Neural crest cell (in vitro differentiated cells): ENCODE measurements at regions not wholly inside any gene's neighbourhood (a gene's known extent, or its start where the extent isn't known, plus 50 kb on each side); places are given as distances from the start of the nearest gene placed in this dataset.

Experiments
- DNase-seq: peaks from one replicate; pipeline ENCODE4 v3.0.0; 2021; ENCODE audit warnings: low read depth, mixed read lengths, low spot score
- H3K27ac Mint-ChIP-seq: one replicate; pipeline ENCODE4 v1.8.0; 2021; ENCODE audit warnings: mild to moderate bottlenecking, mixed read lengths; ENCODE audit not compliant: unreplicated experiment
- H3K27me3 Mint-ChIP-seq: 2 replicates; pipeline ENCODE4 v1.8.0; 2021; ENCODE audit warnings: low read depth, mild to moderate bottlenecking, mixed read lengths
- H3K36me3 Mint-ChIP-seq: 2 replicates; pipeline ENCODE4 v1.8.0; 2021; ENCODE audit warnings: low read depth, mild to moderate bottlenecking, mixed read lengths
- H3K4me1 Mint-ChIP-seq: 2 replicates; pipeline ENCODE4 v1.8.0; 2021; ENCODE audit warnings: mixed read lengths
- H3K4me3 Mint-ChIP-seq: one replicate; pipeline ENCODE4 v1.8.0; 2021; ENCODE audit warnings: mild to moderate bottlenecking, mixed read lengths
- H3K9me3 Mint-ChIP-seq: 2 replicates; pipeline ENCODE4 v1.8.0; 2021; ENCODE audit warnings: mixed read lengths
- CTCF ChIP-seq: fragments of 200-600 bp; sonication (generic); conservative IDR thresholded peaks from 2 replicates; pipeline ENCODE4 v1.5.0; 2021; ENCODE audit warnings: antibody characterized with exemption, mild to moderate bottlenecking

- no peak overlapping the region for H3K27ac Mint-ChIP-seq
- no peak for DNase-seq
- TF ChIP-seq CTCF: no peak
- H3K4me1 Mint-ChIP-seq: peaks cover 26% of the 10 kb centered on the region
- H3K9me3 Mint-ChIP-seq: peaks cover 11% of the 10 kb centered on the region
- H3K4me3 Mint-ChIP-seq: no peak overlapping the region
- no peaks in the 10 kb centered on the region for H3K36me3 Mint-ChIP-seq
- no peaks in the 10 kb centered on the region for H3K27me3 Mint-ChIP-seq
Observed at GRCh38 chr12:98084391-98084790, 431.0 kb upstream of the TMPO start.

GRCh38 chr12:98085046-98085755 lies 430.2 kb upstream of the TMPO start:
- H3K4me3 Mint-ChIP-seq: no peak overlapping the region
- no peaks in the 10 kb centered on the region for H3K27me3 Mint-ChIP-seq
- no peak for DNase-seq
- H3K9me3 Mint-ChIP-seq: peaks cover 13% of the 10 kb centered on the region
- H3K27ac Mint-ChIP-seq: peak overlapping the region; percentile 38
- peaks cover 26% of the 10 kb centered on the region for H3K4me1 Mint-ChIP-seq
- no peaks in the 10 kb centered on the region for H3K36me3 Mint-ChIP-seq
- TF ChIP-seq CTCF: no peak

- H3K27ac Mint-ChIP-seq: no peak overlapping the region
- no peak for DNase-seq
- H3K4me3 Mint-ChIP-seq: no peak overlapping the region
- peaks cover 25% of the 10 kb centered on the region for H3K9me3 Mint-ChIP-seq
- peaks cover 3% of the 10 kb centered on the region for H3K36me3 Mint-ChIP-seq
- H3K27me3 Mint-ChIP-seq: no peaks in the 10 kb centered on the region
- TF ChIP-seq CTCF: no peak
- H3K4me1 Mint-ChIP-seq: peaks cover 8% of the 10 kb centered on the region
Observed at GRCh38 chr12:98090731-98091130, 424.7 kb upstream of the TMPO start.

DNA sequence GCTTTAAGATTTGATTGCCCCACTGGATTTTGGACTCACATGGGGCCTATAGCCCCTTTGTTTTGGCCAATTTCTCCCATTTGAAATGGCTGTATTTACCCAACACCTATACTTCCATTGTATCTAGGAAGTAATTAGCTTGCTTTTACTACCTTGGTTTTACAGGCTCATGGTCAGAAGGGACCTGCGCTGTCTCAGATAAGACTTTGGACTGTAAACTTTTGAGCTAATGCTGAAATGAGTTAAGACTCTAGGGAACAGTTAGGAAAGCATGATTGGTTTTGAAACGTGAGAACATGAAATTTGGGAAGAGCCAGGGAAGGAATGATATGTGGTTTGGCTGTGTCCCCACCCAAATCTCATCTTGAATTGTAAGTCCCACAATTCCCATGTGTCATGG lies 419.0 kb upstream of the TMPO start:
- no peak for DNase-seq
- Mint-ChIP-seq H3K4me3 (no peak overlapping the region), H3K4me1 (no peaks in the 10 kb centered on the region), H3K36me3 (peaks cover 3% of the 10 kb centered on the region), H3K9me3 (peaks cover 17% of the 10 kb centered on the region), H3K27ac (no peak overlapping the region), H3K27me3 (no peaks in the 10 kb centered on the region)
- no peak for TF ChIP-seq CTCF

GRCh38 chr12:98106031-98106683 lies 409.2 kb upstream of the TMPO start:
- Mint-ChIP-seq H3K27ac (no peak overlapping the region), H3K36me3 (no peaks in the 10 kb centered on the region)

More at GRCh38 chr12:98106031-98106683, 409.2 kb upstream of the TMPO start:
- H3K27me3 Mint-ChIP-seq: no peaks in the 10 kb centered on the region
- H3K4me1 Mint-ChIP-seq: peaks cover 32% of the 10 kb centered on the region
- no peaks in the 10 kb centered on the region for H3K9me3 Mint-ChIP-seq
- no peak for DNase-seq
- no peak for TF ChIP-seq CTCF
- no peak overlapping the region for H3K4me3 Mint-ChIP-seq
